DMS53 (cell line): ENCODE measurements at regions not wholly inside any gene's neighbourhood (a gene's known extent, or its start where the extent isn't known, plus 50 kb on each side); places are given as distances from the start of the nearest gene placed in this dataset.
"Not testable (repeated sequence)": the region's sequence is repeated elsewhere in the genome, so short reads cannot be mapped to it uniquely, and the experiment has no call there.

ENCODE experiments used
- DNase-seq: peaks from one replicate; lab custom pipeline; 2025; lab: John Stamatoyannopoulos, UW

DNA sequence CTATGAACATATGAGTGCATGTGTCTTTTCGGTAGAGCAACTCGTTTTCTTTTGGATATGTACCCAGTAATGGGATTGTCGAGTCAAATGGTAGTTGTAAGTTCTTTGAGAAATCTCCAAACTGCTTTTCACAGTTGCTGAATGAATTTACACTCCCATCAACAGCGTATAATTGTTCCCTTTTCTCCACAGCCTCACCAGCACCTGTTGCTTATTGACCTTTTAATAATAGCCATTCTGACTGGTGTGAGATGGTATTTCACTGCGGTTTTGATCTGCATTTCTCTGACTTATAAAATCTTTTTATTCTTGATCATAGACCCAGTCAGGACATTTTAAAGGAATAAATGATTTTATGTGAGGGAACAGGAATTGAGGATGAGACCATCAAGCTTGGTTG lies 165.0 kb upstream of the KCTD3 start:
- no peak for DNase-seq

DNA sequence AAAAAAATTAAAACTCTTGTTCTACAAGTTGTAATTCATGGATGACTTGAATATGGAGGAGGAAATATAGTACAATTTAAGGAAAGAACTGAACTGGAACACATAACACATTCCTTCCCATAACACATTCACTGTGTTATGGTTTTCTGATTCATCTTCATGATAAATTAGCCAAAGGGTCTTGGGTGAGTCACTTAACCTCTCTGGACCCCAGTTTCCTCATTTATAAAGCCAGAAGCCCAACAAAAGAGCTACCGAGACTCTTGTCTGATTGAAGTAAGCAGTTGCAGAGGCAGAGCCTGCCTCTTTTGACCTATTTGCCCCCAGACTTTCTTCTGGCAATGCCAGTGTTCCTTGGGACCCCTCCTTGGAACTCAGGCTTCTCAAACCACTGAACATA lies 161.9 kb upstream of the KCTD3 start:
- no peak for DNase-seq

DNA sequence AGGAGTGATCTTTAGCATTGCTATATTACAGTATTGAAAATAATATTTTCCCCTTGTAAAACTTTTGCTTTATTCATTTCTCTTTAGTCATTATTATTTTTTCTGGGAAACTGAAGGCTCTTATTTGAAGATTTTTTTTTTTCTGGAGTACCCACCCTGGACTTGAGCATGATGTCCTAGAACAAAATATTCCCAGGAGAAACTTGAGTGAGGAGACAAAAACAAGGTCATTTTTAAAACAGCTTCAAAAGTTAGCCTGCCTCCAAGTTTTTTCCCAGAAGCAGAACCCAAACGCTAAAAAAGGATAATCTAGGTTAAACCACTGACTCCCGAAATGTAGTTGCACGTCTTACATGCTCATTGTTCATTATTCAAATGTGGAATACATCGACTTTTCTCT lies 160.2 kb upstream of the KCTD3 start:
- no peak for DNase-seq

DNA sequence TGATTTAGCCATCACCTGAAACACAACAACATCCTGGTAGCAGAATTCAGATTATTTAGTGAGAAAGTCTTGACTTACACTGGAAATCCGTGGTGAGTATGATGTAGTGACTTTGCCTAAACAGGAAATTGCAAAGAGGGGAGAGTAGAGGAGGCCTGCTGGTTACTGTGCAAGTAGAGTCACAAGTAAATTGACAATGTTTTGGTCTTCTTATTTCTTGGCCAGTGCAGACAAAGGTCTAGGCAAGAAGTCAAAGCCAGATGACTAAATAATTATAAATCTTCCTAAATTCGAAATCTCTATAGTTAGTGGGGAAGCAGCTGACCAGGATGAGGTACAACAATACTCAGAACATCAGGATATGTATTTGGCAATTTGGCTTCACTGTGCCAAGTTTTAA lies 159.5 kb upstream of the KCTD3 start:
- no peak for DNase-seq

DNA sequence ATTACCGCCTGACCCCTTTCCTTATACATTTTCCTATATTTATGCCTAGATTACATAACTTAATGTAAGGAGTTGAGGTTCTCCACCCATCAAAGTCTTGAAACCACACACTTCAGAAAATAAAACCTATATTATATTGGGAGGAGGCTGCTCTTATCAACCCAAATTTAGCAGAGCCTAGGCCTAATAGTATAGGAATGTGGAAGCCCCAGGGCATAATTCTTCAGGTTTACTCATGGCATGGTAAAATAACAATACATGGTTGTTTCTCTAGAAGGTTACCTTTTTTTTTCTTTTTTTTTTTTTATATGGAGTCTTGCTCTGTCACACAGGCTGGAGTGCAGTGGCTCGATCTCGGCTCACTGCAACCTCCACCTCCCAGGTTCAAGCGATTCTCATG lies 157.6 kb upstream of the KCTD3 start:
- DNase-seq, result not testable (repeated sequence)

DNA sequence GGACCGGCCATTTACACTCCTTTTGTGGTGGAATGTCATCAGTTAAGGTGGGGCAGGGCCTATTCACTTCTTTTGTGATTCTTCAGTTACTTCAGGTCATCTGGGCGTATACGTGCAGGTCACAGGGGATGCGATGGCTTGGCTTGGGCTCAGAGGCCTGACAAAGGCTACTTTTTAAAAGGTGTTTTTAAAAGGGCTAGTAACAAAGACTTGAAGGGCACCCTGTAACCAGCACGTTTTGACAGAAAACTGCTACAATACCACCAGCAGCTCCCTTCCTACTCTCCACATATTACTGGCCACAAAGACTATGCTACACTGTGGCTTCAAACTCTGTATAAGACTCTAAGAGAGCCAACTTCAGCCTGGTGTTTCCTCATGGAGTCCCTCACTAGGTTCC lies 151.6 kb upstream of the KCTD3 start:
- DNase-seq, result not testable (repeated sequence)

DNA sequence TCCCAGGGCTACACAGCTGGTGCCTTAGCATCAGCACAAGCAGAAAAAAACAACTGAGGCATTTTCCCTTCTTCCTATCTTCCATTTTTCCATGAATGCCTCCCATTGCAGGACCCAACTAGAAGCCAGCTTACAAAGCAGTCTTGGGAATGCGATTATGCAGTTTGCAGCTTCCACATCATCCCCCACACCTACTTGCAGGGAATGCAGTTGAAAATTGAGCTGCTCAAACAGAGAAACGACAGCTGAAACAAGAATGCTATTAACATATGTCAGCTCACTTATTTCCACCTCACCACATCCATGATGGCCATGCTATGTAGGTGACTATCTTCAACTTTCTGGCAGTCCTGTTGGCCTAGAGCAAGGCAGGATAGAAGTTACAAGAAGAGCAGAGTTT lies 150.6 kb upstream of the KCTD3 start:
- DNase-seq, result no peak

DNA sequence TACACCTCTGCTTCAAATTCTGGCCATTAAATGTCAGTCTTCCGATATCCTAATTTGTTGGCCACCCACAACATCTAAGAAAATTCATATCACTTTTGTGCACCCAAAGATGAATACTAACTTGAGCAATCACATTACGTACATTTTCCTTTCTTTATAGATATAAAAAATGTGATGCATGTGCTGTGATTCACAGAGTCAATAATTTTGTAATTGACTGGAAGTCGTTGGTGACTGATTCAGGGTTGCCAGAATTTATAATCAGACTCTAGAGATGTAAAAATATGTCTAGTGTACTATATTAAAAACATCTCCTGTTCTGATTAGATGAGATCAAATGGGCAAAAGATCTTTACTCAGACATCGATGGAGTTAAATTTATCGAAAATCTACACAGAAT lies 150.0 kb upstream of the KCTD3 start:
- DNase-seq, result no peak

DNA sequence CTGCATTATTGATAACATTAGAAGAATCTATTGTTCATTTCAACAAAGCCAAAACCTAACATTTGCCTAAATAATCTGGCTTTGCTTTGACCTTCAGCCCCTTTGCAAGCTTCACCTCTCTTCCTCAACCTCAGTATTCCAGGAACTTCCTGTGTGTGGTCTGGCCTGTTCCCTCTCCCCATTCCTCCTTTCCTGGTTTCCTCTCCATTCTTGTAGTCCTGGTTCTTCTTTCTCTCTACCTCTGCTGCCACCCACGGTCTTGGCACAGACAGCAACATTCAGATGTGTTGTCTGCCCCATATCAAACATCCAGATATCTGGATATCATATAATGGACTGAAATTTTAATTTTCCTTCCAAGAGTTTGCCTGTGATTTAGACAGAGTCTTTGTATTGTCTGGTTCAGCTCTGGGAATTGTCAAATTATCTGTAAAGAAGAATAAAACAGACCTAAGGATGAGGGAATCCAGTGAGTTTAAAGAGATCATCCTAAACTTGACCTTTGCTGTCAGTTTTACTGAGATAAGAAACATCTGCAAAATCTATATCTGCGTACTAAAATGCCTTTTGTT lies 148.1 kb upstream of the KCTD3 start:
- no peak for DNase-seq

DNA sequence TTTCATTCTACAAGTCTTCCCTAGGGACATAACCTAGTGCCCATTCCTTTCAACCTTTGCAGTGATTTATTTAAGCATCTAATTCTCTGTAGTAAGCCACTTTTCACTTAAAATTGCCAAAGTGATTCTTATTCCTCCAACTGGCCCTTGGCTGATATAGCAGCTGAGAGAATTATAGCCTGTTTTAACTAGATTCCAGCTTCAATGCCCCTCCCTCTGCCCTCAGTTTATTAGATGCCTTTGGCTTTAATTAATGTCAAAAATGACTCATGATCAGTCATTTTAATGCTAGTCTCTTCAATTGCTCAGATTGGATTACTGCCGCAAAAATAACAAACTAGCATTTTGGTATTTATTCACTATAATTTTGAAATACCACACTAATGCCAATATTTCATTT lies 145.4 kb upstream of the KCTD3 start:
- DNase-seq, result no peak

DNA sequence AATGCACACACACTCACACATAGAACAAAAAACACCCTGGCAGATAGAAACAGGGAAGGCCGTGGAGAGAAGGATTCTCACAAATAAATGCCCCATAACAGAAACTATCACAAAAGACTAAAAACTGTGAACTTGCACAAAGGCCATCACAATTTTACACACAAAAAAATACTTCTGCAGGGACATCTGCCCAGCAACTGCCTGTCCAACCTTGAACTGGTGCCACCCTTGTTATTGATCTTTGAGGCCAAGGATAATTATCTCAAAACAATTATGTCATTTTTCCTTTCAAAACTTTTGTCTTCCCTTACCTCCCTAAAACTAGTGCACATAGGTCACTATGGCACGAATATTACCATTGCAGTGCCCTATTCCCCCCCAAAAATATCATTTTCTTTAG lies 143.8 kb upstream of the KCTD3 start:
- DNase-seq, result no peak

DNA sequence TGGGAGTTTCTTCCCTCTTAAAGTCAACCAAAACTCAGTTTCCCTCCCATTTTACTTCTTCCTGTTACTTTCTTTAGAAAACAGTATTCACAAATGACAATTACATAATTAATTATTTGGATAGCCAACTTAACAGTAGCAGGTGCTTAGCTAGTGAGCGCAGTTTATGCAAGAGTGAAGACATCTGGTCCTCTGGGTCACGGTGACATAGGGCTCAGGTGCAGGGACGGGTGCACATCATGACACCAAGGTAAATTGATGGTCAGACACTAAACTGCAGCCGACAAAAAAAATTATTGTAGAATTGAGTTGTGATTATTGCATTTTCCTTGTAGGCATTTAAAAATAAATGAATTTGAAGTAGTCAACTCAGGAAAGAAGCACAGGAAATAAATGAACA lies 142.0 kb upstream of the KCTD3 start:
- no peak for DNase-seq

DNA sequence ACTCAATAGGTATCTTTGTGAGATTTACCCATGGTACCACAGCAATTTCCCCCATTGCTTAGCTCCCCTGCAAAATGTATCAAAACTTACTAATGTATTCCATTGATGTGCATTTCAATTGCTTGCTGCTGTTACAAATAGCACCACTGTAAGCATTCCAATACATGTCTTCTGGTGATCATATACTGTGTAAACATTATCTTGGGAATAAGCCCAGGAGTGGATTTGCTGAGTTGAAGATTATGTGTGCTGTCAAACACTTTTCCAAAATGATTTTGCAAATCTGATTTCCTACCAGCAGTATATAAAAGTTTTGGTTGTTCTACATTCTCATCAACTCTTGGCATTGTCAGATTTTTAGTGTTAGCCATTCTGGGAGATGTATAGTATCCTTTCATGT lies 141.0 kb upstream of the KCTD3 start:
- no peak for DNase-seq

DNA sequence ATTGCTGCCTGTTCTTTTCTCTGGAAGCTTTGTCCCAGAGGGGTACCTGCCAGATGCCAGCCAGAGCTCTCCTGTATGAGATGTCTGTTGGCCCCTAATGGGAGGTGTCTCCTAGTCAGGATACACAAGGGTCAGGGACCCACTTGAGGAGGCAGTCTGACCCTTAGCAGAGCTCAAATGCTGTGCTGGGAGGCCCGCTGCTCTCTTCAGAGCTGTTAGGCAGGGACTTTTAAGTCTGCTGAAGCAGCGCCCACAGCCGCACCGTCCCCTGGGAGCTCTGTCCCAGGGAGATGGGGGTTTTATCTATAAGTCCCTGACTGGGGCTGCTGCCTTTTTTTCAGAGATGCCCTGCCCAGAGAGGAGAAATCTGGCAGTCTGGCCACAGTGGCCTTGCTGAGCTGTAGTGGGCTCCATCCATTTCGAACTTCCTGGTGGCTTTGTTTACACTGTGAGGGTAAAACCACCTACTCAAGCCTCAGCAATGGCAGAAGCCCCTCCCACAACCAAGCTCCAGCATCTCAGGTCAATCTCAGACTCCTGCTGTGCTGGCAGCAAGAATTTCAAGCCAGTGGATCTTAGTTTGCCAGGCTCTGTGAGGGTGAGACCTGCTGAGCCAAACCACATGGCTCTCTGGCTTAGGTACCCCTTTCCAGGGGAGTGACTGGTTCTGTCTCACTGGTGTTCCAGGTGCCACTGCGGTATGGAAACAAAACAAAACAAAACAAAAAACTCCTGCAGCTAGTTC lies 134.4 kb upstream of the KCTD3 start:
- not testable (repeated sequence) for DNase-seq

DNA sequence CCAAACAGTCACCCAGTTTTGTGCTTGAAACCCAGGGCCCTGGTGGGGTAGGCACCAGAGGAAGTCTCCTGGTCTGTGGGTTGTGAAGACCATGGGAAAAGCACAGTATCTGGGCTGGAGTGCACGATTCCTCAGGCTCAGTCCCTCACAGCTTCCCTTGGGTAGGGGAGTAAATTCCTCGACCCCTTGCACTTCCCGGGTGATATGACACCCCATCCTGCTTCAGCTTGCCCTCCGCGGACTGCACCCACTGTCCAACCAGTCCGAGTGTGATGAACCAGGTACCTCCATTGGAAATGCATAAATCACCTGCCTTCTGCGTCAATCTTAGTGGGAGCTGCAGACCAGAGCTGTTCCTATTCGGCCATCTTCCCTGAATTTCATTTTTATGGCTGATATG lies 133.9 kb upstream of the KCTD3 start:
- no peak for DNase-seq

DNA sequence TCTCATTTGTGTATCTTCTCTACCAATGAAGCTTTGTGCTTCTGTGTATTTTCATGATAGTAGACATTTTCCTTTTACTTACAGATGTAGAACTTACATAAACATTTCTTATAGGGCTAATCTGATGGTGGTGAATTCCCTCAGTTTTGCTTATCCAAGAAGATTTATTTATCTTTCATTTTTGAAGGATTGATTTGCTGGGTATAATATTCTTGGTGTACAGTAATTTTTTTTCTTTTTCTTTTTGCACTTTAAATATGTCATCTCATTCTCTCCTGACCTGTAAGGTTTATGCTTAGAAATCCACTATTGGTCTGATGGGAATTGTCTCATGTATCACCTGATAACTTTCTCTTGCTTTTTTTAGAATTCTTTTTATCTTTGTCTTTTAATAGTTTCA lies 127.6 kb upstream of the KCTD3 start:
- DNase-seq, result no peak

DNA sequence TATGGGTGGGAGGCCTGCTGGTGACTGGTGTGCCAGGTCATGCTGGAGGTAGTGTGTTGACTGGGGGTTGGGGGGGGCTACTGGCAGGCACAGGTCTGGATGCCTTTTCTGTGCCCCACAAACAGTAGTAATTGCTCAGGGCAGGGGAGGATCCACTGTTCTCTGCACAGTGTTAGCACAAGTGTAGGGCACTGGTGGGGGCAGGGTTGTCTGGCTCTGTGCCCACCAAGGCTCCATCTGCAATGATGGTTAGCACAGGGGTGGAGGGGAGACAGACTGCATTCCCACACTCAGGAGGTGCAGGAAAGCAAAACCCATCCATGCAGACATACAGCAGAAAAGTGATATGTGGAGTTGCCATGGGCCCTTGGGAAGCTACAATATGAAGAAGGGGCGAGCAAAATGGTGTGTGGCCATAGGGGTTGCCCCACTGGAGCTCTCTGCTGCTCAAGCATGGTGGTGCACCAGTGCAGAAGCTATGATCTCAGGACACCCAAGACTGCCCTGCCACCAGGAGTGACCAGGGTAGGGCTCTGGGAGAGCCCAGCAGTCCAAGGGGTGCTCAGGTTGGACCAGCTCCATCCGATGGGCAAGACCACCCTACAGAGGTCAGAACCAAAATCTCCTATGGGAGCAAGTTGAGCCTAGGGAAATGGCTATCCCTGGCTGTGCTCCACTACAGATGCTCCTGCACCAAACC lies 122.2 kb upstream of the KCTD3 start:
- DNase-seq, result no peak

DNA sequence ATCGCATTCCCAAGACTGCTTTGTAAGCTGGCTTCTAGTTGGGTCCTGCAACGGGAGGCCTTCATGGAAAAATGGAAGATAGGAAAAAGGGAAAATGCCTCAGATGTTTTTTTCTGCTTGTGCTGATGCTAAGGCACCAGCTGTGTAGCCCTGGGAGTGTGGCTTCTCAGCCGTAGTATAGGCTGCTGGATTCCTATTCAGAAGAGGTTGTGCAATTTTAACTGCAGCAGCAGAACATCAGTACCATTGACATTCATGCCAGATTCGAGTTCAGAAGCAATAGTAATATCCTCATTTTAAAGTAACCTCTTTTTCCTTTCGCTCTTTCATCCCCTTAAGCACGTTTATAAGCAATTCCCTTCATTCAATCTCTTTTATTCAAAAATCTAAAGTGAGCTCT lies 119.1 kb upstream of the KCTD3 start:
- DNase-seq, result not testable (repeated sequence)

DNA sequence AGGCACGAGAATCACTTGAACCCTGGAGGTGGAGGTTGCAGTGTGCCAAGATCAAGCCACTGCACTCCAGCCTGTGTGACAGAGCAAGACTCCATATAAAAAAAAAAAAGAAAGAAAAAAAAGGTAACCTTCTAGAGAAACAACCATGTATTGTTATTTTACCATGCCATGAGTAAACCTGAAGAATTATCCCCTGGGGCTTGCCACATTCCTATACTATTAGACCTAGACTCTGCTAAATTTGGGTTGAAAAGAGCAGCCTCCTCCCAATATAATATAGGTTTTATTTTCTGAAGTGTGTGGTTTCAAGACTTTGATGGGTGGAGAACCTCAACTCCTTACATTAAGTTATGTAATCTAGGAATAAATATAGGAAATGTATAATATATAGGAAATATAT lies 118.0 kb upstream of the KCTD3 start:
- not testable (repeated sequence) for DNase-seq

DNA sequence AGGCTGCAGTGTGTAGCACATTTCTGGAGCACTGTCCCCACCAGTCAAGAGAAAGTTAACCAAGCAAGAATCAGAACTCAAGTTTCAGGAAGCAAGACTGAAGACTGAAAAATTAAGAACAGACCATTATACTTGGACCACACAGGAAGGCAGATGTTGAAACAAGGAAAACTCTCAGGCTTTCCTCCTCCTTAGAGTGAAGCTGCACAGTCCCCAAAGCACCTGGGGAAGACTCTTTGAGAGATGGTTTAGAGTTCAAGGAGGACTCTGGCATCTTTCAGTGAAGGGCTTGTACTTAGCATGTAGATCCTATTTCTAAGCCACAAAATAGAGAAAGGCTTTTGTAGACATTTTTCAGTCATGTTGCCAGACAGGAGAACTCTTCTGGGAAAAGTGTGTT lies 113.7 kb upstream of the KCTD3 start:
- DNase-seq, result no peak

DNA sequence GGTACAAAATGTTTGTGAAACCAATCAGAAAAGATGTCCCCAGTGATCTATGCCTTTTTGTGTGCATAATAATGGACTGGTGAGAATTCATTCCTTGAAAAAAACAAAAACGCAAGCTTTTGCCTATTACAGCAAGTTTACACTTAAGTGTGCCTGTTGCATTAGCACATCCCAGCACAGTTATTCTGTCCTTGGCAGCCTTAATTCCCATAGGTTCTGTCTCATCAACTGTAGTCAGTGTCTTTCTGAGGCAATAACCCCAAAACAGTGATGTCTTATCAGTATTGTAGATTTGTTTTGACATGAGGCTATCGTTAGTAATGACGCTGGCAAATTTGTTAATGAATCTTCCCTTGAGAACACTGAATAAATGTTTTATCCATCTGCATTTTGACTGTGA lies 109.9 kb upstream of the KCTD3 start:
- no peak for DNase-seq

DNA sequence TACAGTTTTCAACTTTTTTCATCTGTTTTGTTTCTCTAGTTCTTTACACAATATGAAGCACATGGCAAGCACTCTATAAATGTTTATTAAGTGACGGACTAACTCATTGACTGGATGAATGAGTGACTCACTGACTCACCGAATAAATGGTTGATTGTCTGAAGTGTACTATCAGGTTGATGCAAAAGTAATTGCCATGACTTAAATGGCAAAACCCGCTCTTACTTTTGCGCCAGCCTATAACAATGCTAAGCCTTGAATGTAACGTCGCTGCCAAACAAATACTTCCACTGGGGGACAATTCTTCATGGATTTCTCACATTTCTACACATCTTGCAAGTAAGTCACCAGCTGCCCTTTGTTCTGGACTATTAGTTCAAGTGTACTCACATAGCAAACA lies 109.0 kb upstream of the KCTD3 start:
- peak; percentile 49 for DNase-seq

DNA sequence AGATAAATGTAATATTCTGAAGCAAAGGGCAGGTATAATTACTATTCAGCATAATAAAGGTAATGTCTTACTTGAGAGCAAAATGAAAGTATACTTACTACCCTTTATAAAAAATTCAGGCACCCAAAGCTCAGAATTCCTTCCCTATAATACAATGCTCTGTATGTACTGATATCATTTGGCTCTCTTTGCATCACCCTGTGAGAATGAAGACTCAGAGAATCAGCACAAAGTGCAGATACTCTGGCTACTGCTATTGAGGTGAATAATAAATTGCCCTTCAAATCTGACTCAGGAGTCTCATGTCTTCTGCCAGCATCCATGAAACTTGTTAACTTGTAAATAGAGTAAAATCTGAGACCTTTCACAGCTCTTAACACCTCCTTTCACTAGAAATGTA lies 108.5 kb upstream of the KCTD3 start:
- DNase-seq, result peak; percentile 33

DNA sequence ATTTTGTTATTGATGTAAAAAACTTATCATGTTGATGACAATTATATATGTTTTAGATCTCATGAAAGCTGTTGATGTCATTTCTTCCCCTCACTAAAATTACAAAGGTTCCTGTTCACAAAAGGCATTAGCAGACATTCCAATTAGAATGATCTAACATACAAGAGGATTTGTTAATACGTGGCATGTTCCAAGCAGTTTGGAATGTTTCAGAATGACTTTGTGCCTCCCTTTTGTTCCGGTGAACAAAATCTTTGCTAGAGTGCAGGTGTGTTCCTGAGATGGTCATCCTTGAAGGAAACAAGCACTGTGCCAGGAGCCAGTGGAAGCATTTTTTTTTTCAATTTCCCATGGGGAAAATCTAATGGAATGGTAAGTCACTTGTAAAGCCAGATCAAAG lies 108.0 kb upstream of the KCTD3 start:
- no peak for DNase-seq
